ENCODE measurements at regions not wholly inside any gene's neighbourhood (a gene's known extent, or its start where the extent isn't known, plus 50 kb on each side); places are given as distances from the start of the nearest gene placed in this dataset.
"Not testable (repeated sequence)": the region's sequence is repeated elsewhere in the genome, so short reads cannot be mapped to it uniquely, and the experiment has no call there.

- DNase-seq: no peak
Observed at GRCh38 chr10:120051671-120052070, 159.1 kb downstream of the SEC23IP start.

GRCh38 chr10:120052964-120053702 is 160.6 kb downstream of the SEC23IP start:
- no peak for DNase-seq

GRCh38 chr10:120059790-120060189 is 167.3 kb downstream of the SEC23IP start:
- not testable (repeated sequence) for DNase-seq

GRCh38 chr10:120067427-120067826 is 174.9 kb downstream of the SEC23IP start:
- DNase-seq: no peak

- no peak for DNase-seq
Observed at GRCh38 chr10:120069700-120070099, 177.2 kb downstream of the SEC23IP start.

- DNase-seq: peak; percentile 63
Observed at GRCh38 chr10:120075349-120075748, 182.8 kb downstream of the SEC23IP start.

- no peak for DNase-seq
Observed at GRCh38 chr10:120076996-120077706, 184.6 kb downstream of the SEC23IP start.

GRCh38 chr10:120077707-120078492 is 185.4 kb downstream of the SEC23IP start:
- DNase-seq: no peak

GRCh38 chr10:120085096-120085796 is 192.7 kb downstream of the SEC23IP start:
- peak; percentile 41 for DNase-seq

GRCh38 chr10:120086066-120086465 is 193.5 kb downstream of the SEC23IP start:
- DNase-seq: no peak

- DNase-seq: no peak
Observed at GRCh38 chr10:120087109-120087508, 194.6 kb downstream of the SEC23IP start.

GRCh38 chr10:120095875-120096274 is 203.3 kb downstream of the SEC23IP start:
- no peak for DNase-seq

GRCh38 chr10:120097766-120098165 is 205.2 kb downstream of the SEC23IP start:
- no peak for DNase-seq

- DNase-seq: no peak
Observed at GRCh38 chr10:120098232-120098930, 205.9 kb downstream of the SEC23IP start.

GRCh38 chr10:120103738-120104560 is 211.4 kb downstream of the SEC23IP start:
- no peak for DNase-seq

GRCh38 chr10:120105001-120105400 is 212.5 kb downstream of the SEC23IP start:
- DNase-seq: no peak

- DNase-seq: no peak
Observed at GRCh38 chr10:120105492-120105891, 213.0 kb downstream of the SEC23IP start.

- no peak for DNase-seq
Observed at GRCh38 chr10:120108916-120109315, 216.4 kb downstream of the SEC23IP start.

- not testable (repeated sequence) for DNase-seq
Observed at GRCh38 chr10:120109725-120110124, 217.2 kb downstream of the SEC23IP start.

- DNase-seq: no peak
Observed at GRCh38 chr10:120110196-120110595, 217.7 kb downstream of the SEC23IP start.

GRCh38 chr10:120111628-120112027 is 219.1 kb downstream of the SEC23IP start:
- no peak for DNase-seq

All from NCI-H2171 (cell line).